T-cell (primary cell): ENCODE measurements at regions not wholly inside any gene's neighbourhood (a gene's known extent, or its start where the extent isn't known, plus 50 kb on each side); places are given as distances from the start of the nearest gene placed in this dataset.
"Not testable (repeated sequence)": the region's sequence is repeated elsewhere in the genome, so short reads cannot be mapped to it uniquely, and the experiment has no call there.

ENCODE experiments used
- ATAC-seq, 4 experiments: fragments of 200-7000 bp in 3 of 4; fragments of 150-1000 bp in 1 of 4; cut with Tn5 transposase; replicated peaks in 1 of 4; 1 replicate in 3 of 4; 2 replicates in 1 of 4; pipeline ENCODE4 v1.10.0; 2021; ENCODE audit warnings: moderate library complexity in 3 of 4, mild to moderate bottlenecking in 2 of 4, moderate number of reproducible peaks in 1 of 4
- CTCF ChIA-PET, 2 donors: fragments of 300-600 bp; sonication (Branson Sonifier 250); formaldehyde crosslinking; loops; one replicate each; lab custom pipeline; 2022; ENCODE audit warnings: antibody characterized with exemption in 2 of 2; lab: Charles Lee
- POLR2A ChIA-PET, 2 donors: fragments of 300-600 bp; sonication (Branson Sonifier 250); formaldehyde crosslinking; loops; one replicate each; lab custom pipeline; 2022; ENCODE audit warnings: antibody characterized with exemption in 2 of 2; lab: Charles Lee
- DNase-seq, 35 experiments: peaks; one replicate each; pipeline versions ENCODE4 v3.0.0 to v3.0.0-alpha.2; 2013 to 2023
- H3K27ac ChIP-seq: one replicate; pipeline ENCODE4 v1.5.1; 2013; ENCODE audit warnings: low read length
- H3K27me3 ChIP-seq, 2 experiments: replicated peaks in 1 of 2; 1 replicate in 1 of 2; 2 replicates in 1 of 2; pipeline versions ENCODE4 v1.6.1 to v1.7.0; 2013; ENCODE audit warnings: low read length in 1 of 2, mixed read lengths in 1 of 2; ENCODE audit not compliant: control insufficient read depth in 2 of 2, insufficient read depth in 2 of 2; ENCODE audit errors: extremely low read depth in 1 of 2
- H3K36me3 ChIP-seq, 2 donors: 1 replicate in 1 of 2; 2 replicates in 1 of 2; pipeline versions ENCODE4 v1.6.1 to v1.7.0; 2013; ENCODE audit warnings: low read length in 1 of 2; ENCODE audit not compliant: control insufficient read depth in 2 of 2, insufficient read depth in 1 of 2; ENCODE audit errors: extremely low read depth in 1 of 2
- H3K4me1 ChIP-seq, 2 experiments: 1 replicate in 1 of 2; 2 replicates in 1 of 2; pipeline versions ENCODE4 v1.6.1 to v1.7.0; 2013; ENCODE audit warnings: low read length in 2 of 2, mixed read lengths in 1 of 2; ENCODE audit not compliant: insufficient read depth in 2 of 2, control insufficient read depth in 1 of 2; ENCODE audit errors: extremely low read depth in 1 of 2
- H3K4me3 ChIP-seq, 2 donors: 1 replicate in 1 of 2; 2 replicates in 1 of 2; pipeline versions ENCODE4 v1.5.1 to v1.7.0; 2013; ENCODE audit warnings: mild to moderate bottlenecking in 2 of 2, low read length in 1 of 2, moderate library complexity in 1 of 2; ENCODE audit not compliant: control insufficient read depth in 1 of 2; ENCODE audit errors: extremely low read depth in 1 of 2
- H3K9me3 ChIP-seq: 2 replicates; pipeline ENCODE4 v1.7.0; 2013
- H3K27ac Mint-ChIP-seq, 2 donors: one replicate each; pipeline ENCODE4 v1.8.0; 2020 to 2021; ENCODE audit warnings: mild to moderate bottlenecking in 2 of 2, mixed read lengths in 2 of 2
- H3K27me3 Mint-ChIP-seq, 2 donors: one replicate each; pipeline ENCODE4 v1.8.0; 2021 to 2022; ENCODE audit warnings: mixed read lengths in 2 of 2
- H3K36me3 Mint-ChIP-seq: one replicate; pipeline ENCODE4 v1.8.0; 2021; ENCODE audit warnings: mixed read lengths
- H3K4me1 Mint-ChIP-seq, 3 donors: one replicate each; pipeline ENCODE4 v1.8.0; 2020 to 2022; ENCODE audit warnings: mixed read lengths in 3 of 3, mild to moderate bottlenecking in 1 of 3
- H3K4me3 Mint-ChIP-seq, 3 donors: one replicate each; pipeline ENCODE4 v1.8.0; 2020 to 2022; ENCODE audit warnings: mild to moderate bottlenecking in 3 of 3, mixed read lengths in 3 of 3, moderate library complexity in 3 of 3
- H3K9me3 Mint-ChIP-seq, 3 donors: one replicate each; pipeline ENCODE4 v1.8.0; 2020 to 2022; ENCODE audit warnings: mixed read lengths in 3 of 3
- WGBS: methylation state at CpG from one replicate; pipeline ENCODE4 v1.1.5; 2013; ENCODE audit warnings: missing lambda C conversion rate; ENCODE audit not compliant: insufficient coverage; 5-methylcytosine and 5-hydroxymethylcytosine counted together

- no peaks in the 10 kb centered on the region for H3K36me3 ChIP-seq
- H3K27me3 ChIP-seq: no peaks in the 10 kb centered on the region
- no peak overlapping the region for H3K4me3 Mint-ChIP-seq
- no peak overlapping the region for H3K4me3 ChIP-seq
- peaks cover 6 to 18% of the 10 kb centered on the region in 2 donors for H3K27me3 Mint-ChIP-seq
- ATAC-seq (no peak), DNase-seq (no peak)
- no peaks in the 10 kb centered on the region for H3K9me3 ChIP-seq
- H3K4me1 ChIP-seq: no peaks in the 10 kb centered on the region
- ChIA-PET CTCF (no interaction called here), POLR2A (no interaction called here)
- WGBS: 55% methylated on average over 1 of the region's 1 CpG
- H3K27ac Mint-ChIP-seq: no peak overlapping the region
- no peaks in the 10 kb centered on the region for H3K4me1 Mint-ChIP-seq
- no peaks in the 10 kb centered on the region for H3K36me3 Mint-ChIP-seq
- no peak overlapping the region for H3K27ac ChIP-seq
- no peaks in the 10 kb centered on the region for H3K9me3 Mint-ChIP-seq
These were observed 61.2 kb downstream of the VIP start for GRCh38 chr6:152811785-152812184.

- H3K27me3 Mint-ChIP-seq: peaks cover 5 to 14% of the 10 kb centered on the region in 2 donors
- H3K9me3 Mint-ChIP-seq: no peaks in the 10 kb centered on the region
- H3K4me1 ChIP-seq: no peaks in the 10 kb centered on the region
- no peaks in the 10 kb centered on the region for H3K36me3 Mint-ChIP-seq
- no peak overlapping the region for H3K27ac Mint-ChIP-seq
- H3K4me3 ChIP-seq: no peak overlapping the region
- H3K27ac ChIP-seq: no peak overlapping the region
- POLR2A ChIA-PET: no interaction called here
- DNase-seq (no peak), ATAC-seq (no peak)
- CTCF ChIA-PET: interaction anchor here in 1 of 2 donors (0.6 kb wide), 1 partner anchor 136 kb away, joined by 3 read pairs; no protein-coding TSS in a partner anchor
- WGBS: 86% methylated on average over 3 of the region's 5 CpGs
- no peaks in the 10 kb centered on the region for H3K27me3 ChIP-seq
- H3K9me3 ChIP-seq: no peaks in the 10 kb centered on the region
- H3K36me3 ChIP-seq: no peaks in the 10 kb centered on the region
- no peaks in the 10 kb centered on the region for H3K4me1 Mint-ChIP-seq
- no peak overlapping the region for H3K4me3 Mint-ChIP-seq
These were observed 64.8 kb downstream of the VIP start for GRCh38 chr6:152815230-152815872.

DNA sequence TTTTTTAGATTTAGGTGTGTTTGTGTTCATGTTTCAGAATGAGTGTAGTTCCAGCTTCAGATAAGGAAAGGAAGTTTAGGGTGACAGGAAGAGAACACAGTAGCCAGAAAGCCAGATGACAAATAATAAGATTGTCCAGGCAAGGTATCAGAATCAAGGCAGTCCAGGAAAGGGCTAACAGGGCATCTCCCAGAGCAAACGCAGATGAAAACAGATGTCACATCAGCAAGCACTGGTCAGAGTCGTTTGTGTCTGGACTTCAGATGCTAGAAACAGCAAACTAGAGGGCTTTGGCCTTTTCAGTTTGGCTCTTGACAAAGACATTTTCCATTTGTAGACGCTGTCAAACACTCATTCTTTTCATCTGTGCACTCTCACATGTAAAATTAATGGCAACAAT lies 65.5 kb downstream of the VIP start:
- H3K36me3 Mint-ChIP-seq: no peaks in the 10 kb centered on the region
- H3K9me3 Mint-ChIP-seq: no peaks in the 10 kb centered on the region
- H3K4me1 ChIP-seq: no peaks in the 10 kb centered on the region
- no peaks in the 10 kb centered on the region for H3K4me1 Mint-ChIP-seq
- ATAC-seq: no peak
- H3K27me3 ChIP-seq: no peaks in the 10 kb centered on the region
- H3K27ac Mint-ChIP-seq: no peak overlapping the region
- H3K4me3 ChIP-seq: no peak overlapping the region
- H3K36me3 ChIP-seq: no peaks in the 10 kb centered on the region
- no peaks in the 10 kb centered on the region for H3K9me3 ChIP-seq
- ChIA-PET POLR2A (no interaction called here), CTCF (no interaction called here)
- H3K4me3 Mint-ChIP-seq: no peak overlapping the region
- H3K27ac ChIP-seq: no peak overlapping the region
- no peak for DNase-seq
- peaks cover 5 to 14% of the 10 kb centered on the region in 2 donors for H3K27me3 Mint-ChIP-seq
- WGBS: 92% methylated on average over 2 of the region's 3 CpGs

GRCh38 chr6:152821525-152821924 lies 70.9 kb downstream of the VIP start:
- DNase-seq (no peak), ATAC-seq (no peak)
- no peak overlapping the region for H3K27ac ChIP-seq
- Mint-ChIP-seq H3K36me3 (no peaks in the 10 kb centered on the region), H3K4me3 (no peak overlapping the region), H3K4me1 (no peaks in the 10 kb centered on the region), H3K27me3 (peaks cover 4 to 9% of the 10 kb centered on the region in 2 donors), H3K27ac (no peak overlapping the region), H3K9me3 (no peaks in the 10 kb centered on the region)
- H3K27me3 ChIP-seq: no peaks in the 10 kb centered on the region
- H3K9me3 ChIP-seq: no peaks in the 10 kb centered on the region
- WGBS: 67% methylated on average over 1 of the region's 4 CpGs
- POLR2A ChIA-PET: no interaction called here
- H3K36me3 ChIP-seq: no peaks in the 10 kb centered on the region
- no peaks in the 10 kb centered on the region for H3K4me1 ChIP-seq
- no peak overlapping the region for H3K4me3 ChIP-seq
- CTCF ChIA-PET: no interaction called here

DNA sequence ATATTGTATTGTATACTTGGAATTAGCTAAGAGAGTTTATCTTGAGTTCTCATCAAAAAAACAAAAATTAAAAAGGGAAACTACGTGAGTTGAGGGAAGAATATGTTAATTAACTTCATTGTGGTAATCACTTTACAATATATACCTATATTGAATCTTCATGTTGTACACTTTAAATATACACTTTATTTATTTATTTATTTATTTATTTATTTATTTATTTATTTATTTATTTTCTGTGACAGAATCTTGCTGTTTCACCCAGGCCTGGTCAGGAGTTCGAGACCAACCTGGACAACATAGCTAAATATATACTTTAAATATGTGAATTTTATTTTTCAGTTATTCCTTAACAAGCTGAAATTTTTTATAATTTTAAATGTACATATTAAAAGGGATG lies 74.1 kb downstream of the VIP start:
- Mint-ChIP-seq H3K9me3 (no peaks in the 10 kb centered on the region), H3K4me1 (no peaks in the 10 kb centered on the region), H3K36me3 (no peaks in the 10 kb centered on the region), H3K4me3 (no peak overlapping the region), H3K27ac (no peak overlapping the region), H3K27me3 (peaks cover 4 to 9% of the 10 kb centered on the region in 2 donors)
- Histone ChIP-seq H3K27me3 (no peaks in the 10 kb centered on the region), H3K4me1 (no peaks in the 10 kb centered on the region), H3K9me3 (no peaks in the 10 kb centered on the region), H3K36me3 (no peaks in the 10 kb centered on the region), H3K27ac (no peak overlapping the region), H3K4me3 (no peak overlapping the region)
- no peak for ATAC-seq
- ChIA-PET CTCF (no interaction called here), POLR2A (no interaction called here)
- DNase-seq: no peak
- WGBS: no CpG with 5 or more reads among the region's 2 CpGs

DNA sequence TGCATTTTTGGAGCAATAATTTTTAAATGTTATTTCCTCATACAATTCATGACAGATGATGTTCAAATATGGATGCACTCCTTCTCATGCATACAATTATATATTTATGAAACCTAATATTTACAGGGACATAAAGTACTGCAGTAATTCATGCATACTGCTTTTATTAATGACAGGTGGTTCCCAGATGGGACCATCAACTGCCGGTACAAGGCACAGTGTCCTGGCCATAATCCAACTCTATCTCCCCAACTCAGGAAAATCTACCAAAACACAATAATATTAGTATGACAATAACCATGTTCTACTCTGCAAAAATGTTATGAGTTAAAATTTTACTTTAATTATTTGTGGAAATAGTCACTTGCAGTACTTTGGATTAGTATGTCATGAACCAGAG lies 77.8 kb downstream of the VIP start:
- Histone ChIP-seq H3K27ac (no peak overlapping the region), H3K4me1 (no peaks in the 10 kb centered on the region), H3K4me3 (no peak overlapping the region), H3K9me3 (no peaks in the 10 kb centered on the region), H3K27me3 (peaks cover 0 to 3% of the 10 kb centered on the region in 2 experiments), H3K36me3 (no peaks in the 10 kb centered on the region)
- CTCF ChIA-PET: no interaction called here
- Mint-ChIP-seq H3K9me3 (no peaks in the 10 kb centered on the region), H3K27me3 (peaks cover 0 to 5% of the 10 kb centered on the region in 2 donors), H3K4me3 (no peak overlapping the region), H3K36me3 (no peaks in the 10 kb centered on the region), H3K4me1 (no peaks in the 10 kb centered on the region), H3K27ac (no peak overlapping the region)
- POLR2A ChIA-PET: no interaction called here
- ATAC-seq (no peak), DNase-seq (no peak)
- no CpG with 5 or more reads among the region's 1 CpG for WGBS

GRCh38 chr6:152834366-152834765 lies 83.8 kb downstream of the VIP start:
- POLR2A ChIA-PET, H3K4me1 Mint-ChIP-seq, H3K9me3 ChIP-seq, H3K27ac Mint-ChIP-seq, DNase-seq, CTCF ChIA-PET, H3K4me3 Mint-ChIP-seq, H3K4me3 ChIP-seq, H3K36me3 Mint-ChIP-seq, ATAC-seq, H3K27me3 ChIP-seq, H3K9me3 Mint-ChIP-seq, H3K4me1 ChIP-seq, H3K36me3 ChIP-seq, H3K27me3 Mint-ChIP-seq, H3K27ac ChIP-seq: not testable (repeated sequence)
- WGBS: 86% methylated on average over 20 of the region's 31 CpGs
